Muscle layer of colon (tissue), 2 donors: ENCODE measurements at regions not wholly inside any gene's neighbourhood (a gene's known extent, or its start where the extent isn't known, plus 50 kb on each side); places are given as distances from the start of the nearest gene placed in this dataset.

Source experiments
- H3K27ac ChIP-seq: one replicate; pipeline ENCODE4 v1.7.0; 2013; ENCODE audit warnings: low read depth, mild to moderate bottlenecking, low read length, moderate library complexity
- H3K27me3 ChIP-seq, 2 donors: one replicate each; pipeline ENCODE4 v1.7.0; 2013; ENCODE audit warnings: low read length in 2 of 2, mild to moderate bottlenecking in 2 of 2; ENCODE audit not compliant: insufficient read depth in 2 of 2, control insufficient read depth in 1 of 2
- H3K36me3 ChIP-seq: one replicate; pipeline ENCODE4 v1.7.0; 2013; ENCODE audit warnings: mild to moderate bottlenecking, low read length; ENCODE audit not compliant: insufficient read depth
- H3K4me1 ChIP-seq: one replicate; pipeline ENCODE4 v1.7.0; 2013; ENCODE audit warnings: mild to moderate bottlenecking, low read length; ENCODE audit not compliant: insufficient read depth
- H3K4me3 ChIP-seq, 2 donors: one replicate each; pipeline ENCODE4 v1.7.0; 2013; ENCODE audit warnings: low read length in 2 of 2, low read depth in 1 of 2, mild to moderate bottlenecking in 1 of 2, moderate library complexity in 1 of 2
- H3K9ac ChIP-seq: one replicate; pipeline ENCODE4 v1.7.0; 2013; ENCODE audit warnings: low read length
- H3K9me3 ChIP-seq: one replicate; pipeline ENCODE4 v1.7.0; 2013; ENCODE audit warnings: mild to moderate bottlenecking, low read length
- donor health status: abdominal sarcoma.
- donor health status: Adenocarcinoma of cecum.

DNA sequence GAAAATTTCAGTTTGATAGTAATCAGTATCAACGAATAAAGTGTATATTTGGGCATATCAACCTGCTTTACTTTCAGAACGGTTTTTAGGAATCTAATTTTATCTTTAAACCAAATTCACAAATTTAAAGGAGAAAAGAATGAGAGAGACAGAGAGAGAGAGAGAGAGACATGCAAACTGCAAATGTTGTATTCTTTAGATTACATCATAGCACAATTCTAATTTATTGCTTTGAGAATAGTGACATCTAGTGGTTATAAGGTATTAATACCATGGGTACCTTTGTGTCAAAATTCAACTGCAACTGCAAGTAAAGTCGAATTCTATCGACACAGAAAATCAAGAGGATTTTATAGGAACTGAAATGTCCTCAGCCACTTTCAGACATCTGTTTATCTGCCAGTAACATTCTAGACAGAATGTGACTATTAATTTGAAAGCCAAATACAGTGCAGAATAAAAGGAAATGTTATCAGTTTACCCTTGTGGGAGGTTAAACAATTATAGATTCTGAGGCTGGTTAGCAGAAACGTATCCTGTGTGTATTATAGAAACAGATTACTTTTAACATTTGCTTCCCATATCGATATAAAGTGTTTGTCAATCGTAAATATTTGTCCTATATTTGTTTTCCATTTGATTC, 529.8 kb upstream of the VRK2 start:
- no peak overlapping the region for H3K27ac ChIP-seq
- H3K36me3 ChIP-seq: no peaks in the 10 kb centered on the region
- no peak overlapping the region for H3K9ac ChIP-seq
- no peaks in the 10 kb centered on the region for H3K27me3 ChIP-seq
- no peaks in the 10 kb centered on the region for H3K4me1 ChIP-seq
- no peak overlapping the region for H3K4me3 ChIP-seq
- H3K9me3 ChIP-seq: no peaks in the 10 kb centered on the region

DNA sequence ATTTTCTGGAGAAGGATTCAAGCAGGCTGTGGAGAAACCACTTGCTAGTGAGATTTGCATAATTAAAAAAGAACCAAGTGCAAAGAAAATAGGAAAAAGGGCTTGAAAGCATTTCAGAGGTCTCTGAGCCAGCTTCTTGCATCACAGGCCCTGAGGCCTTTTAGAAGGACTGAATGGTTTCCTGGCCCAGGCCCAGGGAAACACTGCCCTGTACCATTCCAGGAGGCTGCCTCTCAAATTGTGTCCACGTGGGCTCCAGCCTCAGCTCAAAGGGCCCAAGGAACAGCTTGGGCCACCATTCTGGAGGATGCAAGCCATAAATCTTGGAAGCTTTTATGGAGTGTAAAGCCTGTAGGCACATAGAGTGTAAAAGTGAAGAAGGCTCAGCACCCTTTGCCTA, 523.3 kb upstream of the VRK2 start:
- H3K27me3 ChIP-seq: no peaks in the 10 kb centered on the region
- no peak overlapping the region for H3K27ac ChIP-seq
- H3K4me1 ChIP-seq: no peaks in the 10 kb centered on the region
- no peak overlapping the region for H3K9ac ChIP-seq
- H3K9me3 ChIP-seq: no peaks in the 10 kb centered on the region
- no peak overlapping the region for H3K4me3 ChIP-seq
- no peaks in the 10 kb centered on the region for H3K36me3 ChIP-seq

DNA sequence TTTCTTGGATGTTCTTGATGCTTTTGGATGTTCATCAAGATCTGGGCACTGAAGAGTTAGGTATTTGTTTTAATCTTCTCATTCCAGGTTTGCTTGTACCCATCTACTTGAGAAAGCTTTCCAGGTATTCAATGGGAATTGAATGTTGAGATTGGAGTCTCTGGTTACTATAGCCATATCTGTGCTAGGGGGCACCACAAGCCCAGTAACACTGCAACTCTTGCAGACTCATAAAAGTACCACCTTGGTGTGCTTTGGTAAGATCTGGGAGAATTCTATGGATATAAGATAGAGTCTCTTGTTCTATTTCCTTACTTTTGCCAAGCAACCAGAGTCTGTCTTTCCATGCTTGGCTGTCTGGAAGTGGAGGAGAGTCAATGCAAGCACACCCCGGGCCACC, 518.9 kb upstream of the VRK2 start:
- Histone ChIP-seq H3K9me3 (no peaks in the 10 kb centered on the region), H3K4me3 (no peak overlapping the region), H3K27ac (no peak overlapping the region), H3K36me3 (no peaks in the 10 kb centered on the region), H3K4me1 (no peaks in the 10 kb centered on the region), H3K9ac (no peak overlapping the region), H3K27me3 (no peaks in the 10 kb centered on the region)

DNA sequence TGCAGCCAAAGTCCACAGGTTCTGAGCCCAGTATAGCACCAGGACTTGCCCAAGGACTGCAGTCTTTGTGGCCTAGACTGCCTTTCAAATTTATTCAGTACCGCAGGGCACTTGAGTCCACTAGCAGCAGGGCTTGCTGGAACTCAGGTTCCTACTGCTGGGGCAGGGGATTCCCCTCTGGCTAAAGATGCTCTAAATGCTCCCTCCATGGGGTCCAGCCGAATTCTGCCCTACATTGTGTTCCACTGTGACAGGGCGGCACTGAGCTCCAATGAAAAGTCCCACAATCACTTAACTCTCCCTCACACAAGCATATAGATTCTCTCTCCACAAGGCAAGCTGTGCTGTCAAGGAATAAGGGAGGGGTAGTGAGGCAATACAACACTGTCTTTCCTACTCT, 518.1 kb upstream of the VRK2 start:
- Histone ChIP-seq H3K4me1 (no peaks in the 10 kb centered on the region), H3K9ac (no peak overlapping the region), H3K36me3 (no peaks in the 10 kb centered on the region), H3K27me3 (no peaks in the 10 kb centered on the region), H3K9me3 (no peaks in the 10 kb centered on the region), H3K4me3 (no peak overlapping the region), H3K27ac (no peak overlapping the region)

DNA sequence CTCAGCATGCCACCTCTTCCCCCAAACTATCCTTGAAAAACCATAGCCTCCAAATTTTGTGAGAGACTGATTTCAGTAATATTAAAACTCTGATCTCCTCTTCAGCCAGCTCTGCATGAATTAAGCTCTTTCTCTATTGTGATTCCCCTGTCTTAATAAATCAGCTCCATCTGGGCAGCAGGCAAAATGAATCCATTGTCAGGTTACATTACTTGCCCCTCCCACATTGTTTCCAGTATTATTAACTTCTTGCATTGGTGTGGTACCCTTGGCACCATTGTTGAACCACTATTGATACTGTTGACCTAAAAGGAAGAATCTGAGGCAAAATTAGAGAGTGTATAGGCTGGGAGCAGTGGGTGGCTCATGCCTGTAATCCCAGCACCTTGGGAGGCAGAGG, 512.2 kb upstream of the VRK2 start:
- no peak overlapping the region for H3K4me3 ChIP-seq
- H3K9me3 ChIP-seq: no peaks in the 10 kb centered on the region
- H3K27ac ChIP-seq: no peak overlapping the region
- no peaks in the 10 kb centered on the region for H3K27me3 ChIP-seq
- H3K9ac ChIP-seq: no peak overlapping the region
- H3K36me3 ChIP-seq: no peaks in the 10 kb centered on the region
- no peaks in the 10 kb centered on the region for H3K4me1 ChIP-seq

DNA sequence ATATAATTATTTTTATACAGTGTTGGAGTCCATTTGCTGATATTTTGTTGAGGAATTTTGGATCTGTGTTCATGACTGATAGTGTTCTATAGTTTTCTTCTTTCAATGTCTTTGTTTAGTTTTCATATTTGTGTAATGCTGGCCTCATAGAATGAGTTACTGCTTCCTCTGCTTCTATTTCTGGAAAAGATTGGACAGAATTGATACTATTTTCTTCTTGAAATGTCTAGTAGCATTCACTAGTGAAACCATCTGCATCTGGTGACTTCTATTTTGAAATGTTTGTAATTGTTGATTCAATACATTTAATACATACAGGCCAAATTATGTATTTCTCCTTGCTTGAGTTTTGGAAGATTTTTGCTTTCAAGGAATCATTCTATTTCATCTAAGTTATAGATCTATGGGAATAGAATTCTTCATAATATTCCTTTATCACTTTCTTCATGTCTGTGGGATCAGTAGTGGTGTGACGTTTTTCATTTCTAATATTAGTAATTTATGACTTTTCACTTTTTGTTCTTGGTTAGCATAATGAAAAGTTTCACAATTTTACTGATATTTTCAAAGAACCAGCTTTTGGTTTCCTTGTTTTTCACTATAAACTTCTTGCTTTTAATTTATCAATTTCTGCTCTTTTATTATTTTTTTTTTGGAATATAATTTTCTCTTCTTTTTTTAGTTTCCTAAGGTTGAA, 509.9 kb upstream of the VRK2 start:
- no peak overlapping the region for H3K27ac ChIP-seq

DNA sequence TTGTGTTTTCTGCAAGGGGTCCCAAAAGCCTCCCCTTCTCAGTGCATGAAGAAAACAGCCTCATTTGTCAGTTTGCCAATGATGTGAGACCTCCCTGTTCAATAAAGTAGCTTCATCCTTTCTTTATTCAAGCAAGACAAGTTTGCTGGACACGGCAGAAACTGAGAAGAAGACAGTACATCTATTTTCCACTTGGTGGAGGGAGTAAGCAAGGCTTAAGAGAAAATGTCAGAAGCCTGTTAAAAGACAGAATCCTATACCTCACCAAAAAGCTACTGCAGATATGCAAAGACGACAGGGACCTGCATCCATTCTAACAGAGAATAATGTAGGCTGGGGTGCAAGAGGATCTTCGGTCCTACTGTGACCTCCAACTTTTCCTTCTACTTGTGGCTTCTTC, 506.8 kb upstream of the VRK2 start:
- Histone ChIP-seq H3K4me3 (no peak overlapping the region), H3K4me1 (no peaks in the 10 kb centered on the region), H3K9me3 (no peaks in the 10 kb centered on the region), H3K9ac (no peak overlapping the region), H3K27me3 (no peaks in the 10 kb centered on the region), H3K27ac (no peak overlapping the region), H3K36me3 (no peaks in the 10 kb centered on the region)

More for the DNA sequence above, 509.9 kb upstream of the VRK2 start:
- Histone ChIP-seq H3K4me3 (no peak overlapping the region), H3K27me3 (no peaks in the 10 kb centered on the region), H3K4me1 (no peaks in the 10 kb centered on the region), H3K36me3 (no peaks in the 10 kb centered on the region), H3K9ac (no peak overlapping the region), H3K9me3 (no peaks in the 10 kb centered on the region)

DNA sequence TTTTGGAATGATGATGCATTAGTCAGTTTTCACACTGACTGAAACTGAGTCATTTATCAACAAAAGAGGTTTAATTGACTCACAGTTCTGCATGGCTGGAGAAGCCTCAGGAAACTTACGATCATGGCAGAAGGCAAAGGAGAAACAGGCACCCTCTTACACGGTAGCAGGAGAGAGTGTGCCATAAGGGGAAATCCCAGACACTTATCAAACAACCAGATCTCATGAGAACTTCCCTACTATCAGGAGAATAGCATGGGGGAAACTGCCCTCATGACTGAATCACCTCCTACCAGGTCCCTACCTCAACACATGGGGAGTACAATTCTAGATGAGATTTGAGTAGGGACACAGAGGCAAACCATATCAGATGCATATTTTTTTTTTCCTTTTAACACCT, 504.5 kb upstream of the VRK2 start:
- Histone ChIP-seq H3K27ac (no peak overlapping the region), H3K27me3 (no peaks in the 10 kb centered on the region), H3K4me1 (no peaks in the 10 kb centered on the region)

DNA sequence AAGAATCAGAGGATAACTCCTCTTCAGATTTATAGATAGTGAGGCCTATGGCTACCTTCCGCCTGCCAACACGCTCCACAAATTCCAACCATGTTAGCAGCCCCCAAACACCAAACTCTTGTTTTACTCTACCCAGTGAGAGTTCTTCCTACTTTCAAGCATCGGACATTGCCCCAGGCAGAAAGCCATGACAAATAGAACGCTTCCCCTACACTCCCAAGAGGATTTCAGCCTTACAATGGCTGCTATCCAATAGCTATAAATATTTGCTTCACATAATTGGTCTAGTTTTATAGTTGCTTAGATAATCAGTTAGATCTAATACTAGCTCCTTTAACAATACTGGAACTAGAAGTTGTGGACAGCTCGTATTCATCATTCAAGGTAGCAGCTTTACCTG, 503.4 kb upstream of the VRK2 start:
- no peaks in the 10 kb centered on the region for H3K27me3 ChIP-seq
- H3K27ac ChIP-seq: no peak overlapping the region
- no peak overlapping the region for H3K9ac ChIP-seq
- H3K9me3 ChIP-seq: no peaks in the 10 kb centered on the region
- no peaks in the 10 kb centered on the region for H3K36me3 ChIP-seq
- no peak overlapping the region for H3K4me3 ChIP-seq
- H3K4me1 ChIP-seq: no peaks in the 10 kb centered on the region

More for the DNA sequence above, 504.5 kb upstream of the VRK2 start:
- Histone ChIP-seq H3K4me3 (no peak overlapping the region), H3K9me3 (no peaks in the 10 kb centered on the region), H3K36me3 (no peaks in the 10 kb centered on the region), H3K9ac (no peak overlapping the region)

DNA sequence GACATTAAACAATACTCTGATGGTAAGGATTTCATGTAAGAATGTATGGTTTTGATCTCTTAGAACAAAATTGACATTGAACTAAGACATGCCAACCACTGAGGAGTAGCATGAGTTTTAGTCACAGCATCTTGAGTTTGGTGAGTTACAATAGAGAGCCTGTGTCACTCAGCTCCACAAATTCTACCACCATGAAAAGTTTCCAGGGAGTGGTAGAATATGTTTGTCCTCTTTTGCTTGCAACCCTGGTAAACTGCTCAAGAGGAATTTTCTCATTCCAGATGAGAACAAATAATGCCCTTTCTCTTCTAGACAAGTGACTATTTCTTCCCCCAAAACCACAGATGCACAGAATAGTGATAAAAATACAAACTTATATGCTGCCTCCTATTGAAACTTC, 502.0 kb upstream of the VRK2 start:
- Histone ChIP-seq H3K4me1 (no peaks in the 10 kb centered on the region), H3K27ac (no peak overlapping the region), H3K36me3 (no peaks in the 10 kb centered on the region), H3K9me3 (no peaks in the 10 kb centered on the region), H3K9ac (no peak overlapping the region), H3K27me3 (no peaks in the 10 kb centered on the region), H3K4me3 (no peak overlapping the region)

DNA sequence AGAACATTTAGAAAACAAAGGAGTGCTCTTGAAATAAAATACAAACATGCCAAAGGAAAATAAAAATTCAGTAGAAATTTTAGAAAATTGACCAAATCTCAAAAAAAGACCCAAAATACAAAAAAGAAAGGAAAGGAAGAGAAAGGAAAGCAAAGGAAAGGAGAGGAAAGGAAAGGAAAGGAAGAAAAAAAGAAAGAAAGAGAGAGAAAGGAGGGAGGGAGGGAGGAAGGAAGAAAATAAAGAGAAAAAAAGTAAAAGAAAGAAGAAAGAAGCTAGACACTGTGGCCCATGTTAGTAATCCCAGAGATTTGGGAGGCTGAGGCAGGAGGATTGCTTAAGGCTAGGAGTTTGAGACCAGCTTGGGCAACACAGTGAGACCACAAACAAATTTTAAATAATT, 500.1 kb upstream of the VRK2 start:
- H3K36me3 ChIP-seq: no peaks in the 10 kb centered on the region
- H3K27me3 ChIP-seq: no peaks in the 10 kb centered on the region
- no peaks in the 10 kb centered on the region for H3K4me1 ChIP-seq
- no peak overlapping the region for H3K27ac ChIP-seq
- no peaks in the 10 kb centered on the region for H3K9me3 ChIP-seq
- no peak overlapping the region for H3K9ac ChIP-seq
- H3K4me3 ChIP-seq: no peak overlapping the region

DNA sequence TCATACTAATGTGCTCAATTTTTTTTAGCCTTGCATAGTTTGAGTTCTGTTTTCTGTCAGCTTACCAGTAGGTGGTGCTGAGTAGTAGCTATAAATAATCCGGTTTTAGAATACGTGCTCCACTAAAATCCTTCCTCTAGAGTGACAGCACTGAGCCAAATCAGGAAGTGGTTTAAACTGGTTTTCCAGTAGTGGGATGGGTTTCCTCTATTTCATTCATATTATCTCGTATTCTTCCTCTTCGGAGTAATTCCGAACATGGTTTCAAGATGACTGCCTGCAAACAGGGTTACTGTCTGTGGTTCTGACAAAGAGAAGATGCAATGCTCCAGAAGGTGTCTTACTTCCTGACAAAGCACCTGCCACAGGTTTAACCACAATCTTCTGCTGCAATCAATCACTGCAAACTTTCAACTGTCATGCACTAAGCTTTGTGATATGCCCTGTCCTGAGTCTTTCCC, 496.9 kb upstream of the VRK2 start:
- Histone ChIP-seq H3K27me3 (no peaks in the 10 kb centered on the region), H3K4me1 (no peaks in the 10 kb centered on the region), H3K36me3 (no peaks in the 10 kb centered on the region), H3K27ac (no peak overlapping the region), H3K9me3 (no peaks in the 10 kb centered on the region), H3K4me3 (no peak overlapping the region), H3K9ac (no peak overlapping the region)
